ENCODE measurements at regions not wholly inside any gene's neighbourhood (a gene's known extent, or its start where the extent isn't known, plus 50 kb on each side); places are given as distances from the start of the nearest gene placed in this dataset.
"Not testable (repeated sequence)": the region's sequence is repeated elsewhere in the genome, so short reads cannot be mapped to it uniquely, and the experiment has no call there.

GRCh38 chr5:24145806-24146205 is 499.0 kb downstream of the CDH10 start:
- no peak for DNase-seq

- DNase-seq: no peak
Measured at GRCh38 chr5:24161559-24161958, 483.2 kb downstream of the CDH10 start.

GRCh38 chr5:24162343-24162742 is 482.4 kb downstream of the CDH10 start:
- no peak for DNase-seq

- no peak for DNase-seq
Measured at GRCh38 chr5:24163091-24163490, 481.7 kb downstream of the CDH10 start.

GRCh38 chr5:24167806-24168205 is 477.0 kb downstream of the CDH10 start:
- DNase-seq: no peak

- no peak for DNase-seq
Measured at GRCh38 chr5:24170026-24170425, 474.8 kb downstream of the CDH10 start.

- DNase-seq: not testable (repeated sequence)
Measured at GRCh38 chr5:24170930-24171329, 473.8 kb downstream of the CDH10 start.

GRCh38 chr5:24177821-24178220 is 467.0 kb downstream of the CDH10 start:
- DNase-seq: no peak

GRCh38 chr5:24183981-24184380 is 460.8 kb downstream of the CDH10 start:
- DNase-seq: no peak

GRCh38 chr5:24188216-24188925 is 456.4 kb downstream of the CDH10 start:
- DNase-seq: no peak

GRCh38 chr5:24196789-24197188 is 448.0 kb downstream of the CDH10 start:
- no peak for DNase-seq

- DNase-seq: no peak
Measured at GRCh38 chr5:24208686-24209106, 436.1 kb downstream of the CDH10 start.

- no peak for DNase-seq
Measured at GRCh38 chr5:24215114-24215513, 429.7 kb downstream of the CDH10 start.

- DNase-seq: no peak
Measured at GRCh38 chr5:24222876-24223275, 421.9 kb downstream of the CDH10 start.

- DNase-seq: no peak
Measured at GRCh38 chr5:24225051-24225450, 419.7 kb downstream of the CDH10 start.

GRCh38 chr5:24226479-24226878 is 418.3 kb downstream of the CDH10 start:
- no peak for DNase-seq

GRCh38 chr5:24227881-24228280 is 416.9 kb downstream of the CDH10 start:
- DNase-seq: not testable (repeated sequence)

- DNase-seq: no peak
Measured at GRCh38 chr5:24232041-24232440, 412.7 kb downstream of the CDH10 start.

GRCh38 chr5:24232929-24233498 is 411.8 kb downstream of the CDH10 start:
- DNase-seq: no peak

GRCh38 chr5:24235946-24236345 is 408.8 kb downstream of the CDH10 start:
- no peak for DNase-seq

- DNase-seq: no peak
Measured at GRCh38 chr5:24245821-24246220, 399.0 kb downstream of the CDH10 start.

- DNase-seq: no peak
Measured at GRCh38 chr5:24264547-24264946, 380.2 kb downstream of the CDH10 start.

GRCh38 chr5:24265306-24265705 is 379.5 kb downstream of the CDH10 start:
- no peak for DNase-seq

- DNase-seq: no peak
Measured at GRCh38 chr5:24268482-24269056, 376.2 kb downstream of the CDH10 start.
